Gastroesophageal sphincter (tissue), 4 donors: ENCODE measurements at regions not wholly inside any gene's neighbourhood (a gene's known extent, or its start where the extent isn't known, plus 50 kb on each side); places are given as distances from the start of the nearest gene placed in this dataset.

ENCODE experiments used
- ATAC-seq: fragments of 150-250 bp; one replicate; pipeline ENCODE4 v1.9.1; 2016; ENCODE audit warnings: mild to moderate bottlenecking, moderate library complexity
- H3K27ac ChIP-seq, 4 donors: fragments of 200-600 bp; sonication (generic) in 3 of 4; 1 replicate in 3 of 4; 2 replicates in 1 of 4; pipeline ENCODE4 v1.5.1; 2016 to 2019
- H3K27me3 ChIP-seq: fragments of 200-600 bp; sonication (generic); one replicate; pipeline ENCODE4 v1.5.1; 2019
- H3K36me3 ChIP-seq, 2 donors: fragments of 200-600 bp; sonication (generic); one replicate each; pipeline ENCODE4 v1.5.1; 2019; ENCODE audit warnings: control low read depth in 1 of 2
- H3K4me1 ChIP-seq, 3 donors: fragments of 200-600 bp; sonication (generic); 1 replicate in 2 of 3; 2 replicates in 1 of 3; pipeline ENCODE4 v1.5.1; 2016 to 2019; ENCODE audit warnings: control low read depth in 2 of 3
- H3K4me3 ChIP-seq, 2 donors: fragments of 200-600 bp; sonication (generic); one replicate each; pipeline ENCODE4 v1.5.1; 2019; ENCODE audit warnings: mild to moderate bottlenecking in 1 of 2, moderate library complexity in 1 of 2
- H3K9me3 ChIP-seq, 3 donors: fragments of 200-600 bp; sonication (generic); one replicate each; pipeline ENCODE4 v1.5.1; 2017 to 2019; ENCODE audit warnings: control low read depth in 2 of 3
- EP300 ChIP-seq: sonication (generic); formaldehyde crosslinking; IDR thresholded peaks from one replicate; pipeline ENCODE4 v1.6.1; 2017; ENCODE audit warnings: antibody characterized with exemption, mild to moderate bottlenecking
- POLR2A ChIP-seq, 2 donors: fragments of 450-650 bp; IDR thresholded peaks; one replicate each; pipeline ENCODE4 v1.6.1; 2017; ENCODE audit warnings: antibody characterized with exemption in 2 of 2, mild to moderate bottlenecking in 2 of 2, moderate library complexity in 1 of 2
- POLR2AphosphoS5 ChIP-seq: sonication (generic); formaldehyde crosslinking; IDR thresholded peaks from one replicate; pipeline ENCODE4 v1.6.1; 2017; ENCODE audit warnings: antibody characterized with exemption
- WGBS, 2 donors: methylation state at CpG; one replicate each; pipeline ENCODE4 v1.1.5; 2018; ENCODE audit warnings: low coverage in 1 of 2; 5-methylcytosine and 5-hydroxymethylcytosine counted together
- TF ChIP-seq, protein P1 (sequence below), 4 experiments: fragments of 200-600 bp in 2 of 4; fragments of 450-650 bp in 2 of 4; sonication (generic) in 1 of 4; IDR thresholded peaks; one replicate each; pipeline ENCODE4 v1.5.1; 2017 to 2019; ENCODE audit warnings: antibody characterized with exemption in 4 of 4, mild to moderate bottlenecking in 2 of 4, moderate library complexity in 2 of 4

GRCh38 chr6:10073341-10073740 is 341.5 kb downstream of the TFAP2A start:
- Histone ChIP-seq H3K36me3 (no peaks in the 10 kb centered on the region), H3K27me3 (no peaks in the 10 kb centered on the region), H3K4me3 (no peak overlapping the region), H3K27ac (no peak overlapping the region), H3K4me1 (no peaks in the 10 kb centered on the region), H3K9me3 (no peaks in the 10 kb centered on the region)
- WGBS, 2 donors: 71 to 92% methylated on average over 2 to 8 of the region's 9 CpGs
- TF ChIP-seq POLR2AphosphoS5: no peak
- TF ChIP-seq, protein P1, sequence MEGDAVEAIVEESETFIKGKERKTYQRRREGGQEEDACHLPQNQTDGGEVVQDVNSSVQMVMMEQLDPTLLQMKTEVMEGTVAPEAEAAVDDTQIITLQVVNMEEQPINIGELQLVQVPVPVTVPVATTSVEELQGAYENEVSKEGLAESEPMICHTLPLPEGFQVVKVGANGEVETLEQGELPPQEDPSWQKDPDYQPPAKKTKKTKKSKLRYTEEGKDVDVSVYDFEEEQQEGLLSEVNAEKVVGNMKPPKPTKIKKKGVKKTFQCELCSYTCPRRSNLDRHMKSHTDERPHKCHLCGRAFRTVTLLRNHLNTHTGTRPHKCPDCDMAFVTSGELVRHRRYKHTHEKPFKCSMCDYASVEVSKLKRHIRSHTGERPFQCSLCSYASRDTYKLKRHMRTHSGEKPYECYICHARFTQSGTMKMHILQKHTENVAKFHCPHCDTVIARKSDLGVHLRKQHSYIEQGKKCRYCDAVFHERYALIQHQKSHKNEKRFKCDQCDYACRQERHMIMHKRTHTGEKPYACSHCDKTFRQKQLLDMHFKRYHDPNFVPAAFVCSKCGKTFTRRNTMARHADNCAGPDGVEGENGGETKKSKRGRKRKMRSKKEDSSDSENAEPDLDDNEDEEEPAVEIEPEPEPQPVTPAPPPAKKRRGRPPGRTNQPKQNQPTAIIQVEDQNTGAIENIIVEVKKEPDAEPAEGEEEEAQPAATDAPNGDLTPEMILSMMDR (IDR thresholded peaks at IDR 0.05): no peak
- TF ChIP-seq POLR2A (IDR thresholded peaks at IDR 0.05): no peak
- TF ChIP-seq EP300: no peak
- ATAC-seq: no peak

GRCh38 chr6:10071631-10072220 is 343.1 kb downstream of the TFAP2A start:
- Histone ChIP-seq H3K27me3 (no peaks in the 10 kb centered on the region), H3K36me3 (no peaks in the 10 kb centered on the region), H3K27ac (no peak overlapping the region), H3K9me3 (no peaks in the 10 kb centered on the region), H3K4me3 (no peak overlapping the region), H3K4me1 (no peaks in the 10 kb centered on the region)
- ATAC-seq: no peak
- WGBS, 2 donors: 69 to 78% methylated on average over 5 of the region's 5 CpGs
- TF ChIP-seq POLR2A (IDR thresholded peaks at IDR 0.05): no peak

GRCh38 chr6:10060004-10060403 is 354.9 kb downstream of the TFAP2A start:
- no peak for ATAC-seq
- H3K9me3 ChIP-seq: no peaks in the 10 kb centered on the region

GRCh38 chr6:10054672-10055071 is 360.2 kb downstream of the TFAP2A start:
- TF ChIP-seq EP300 (no peak), POLR2AphosphoS5 (no peak), POLR2A (IDR thresholded peaks at IDR 0.05) (no peak)
- TF ChIP-seq, protein P1 (IDR thresholded peaks at IDR 0.05): no peak
- Histone ChIP-seq H3K4me3 (no peak overlapping the region), H3K36me3 (no peaks in the 10 kb centered on the region), H3K9me3 (peaks cover 0 to 11% (median 0%) of the 10 kb centered on the region in 3 donors), H3K4me1 (no peaks in the 10 kb centered on the region), H3K27me3 (peaks cover 16% of the 10 kb centered on the region), H3K27ac (no peak overlapping the region)
- ATAC-seq: no peak

More at GRCh38 chr6:10060004-10060403, 354.9 kb downstream of the TFAP2A start:
- 37 to 39% methylated on average over 2 of the region's 2 CpGs for WGBS, 2 donors
- H3K27ac ChIP-seq: no peak overlapping the region
- no peak overlapping the region for H3K4me3 ChIP-seq
- no peaks in the 10 kb centered on the region for H3K36me3 ChIP-seq
- H3K27me3 ChIP-seq: peaks cover 18% of the 10 kb centered on the region
- H3K4me1 ChIP-seq: no peaks in the 10 kb centered on the region
- TF ChIP-seq, protein P1 (IDR thresholded peaks at IDR 0.05): no peak
- TF ChIP-seq POLR2AphosphoS5 (no peak), POLR2A (IDR thresholded peaks at IDR 0.05) (no peak), EP300 (no peak)

DNA sequence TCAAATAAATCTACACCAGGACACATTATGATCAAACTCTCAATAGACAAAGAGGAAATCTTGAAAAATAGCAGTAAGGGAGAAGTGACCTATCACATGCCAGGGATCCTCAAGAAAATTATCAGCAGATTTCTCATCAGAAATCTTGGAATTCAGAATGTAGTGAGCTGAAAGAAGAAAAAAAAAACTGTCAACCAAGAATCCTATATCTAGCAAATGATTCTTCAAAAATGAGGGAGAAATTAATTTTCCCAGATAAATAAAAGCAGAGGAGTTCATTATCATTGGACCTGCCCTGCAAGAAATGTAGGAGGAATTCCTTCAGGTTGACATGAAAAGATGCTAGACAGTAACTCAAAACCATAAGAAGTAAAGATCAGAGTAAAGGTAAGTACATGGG is 363.6 kb downstream of the TFAP2A start:
- Histone ChIP-seq H3K9me3 (peaks cover 0 to 11% (median 0%) of the 10 kb centered on the region in 3 donors), H3K4me1 (no peaks in the 10 kb centered on the region), H3K27ac (no peak overlapping the region), H3K27me3 (no peaks in the 10 kb centered on the region), H3K4me3 (no peak overlapping the region), H3K36me3 (no peaks in the 10 kb centered on the region)
- ATAC-seq: no peak
- TF ChIP-seq POLR2AphosphoS5 (no peak), POLR2A (IDR thresholded peaks at IDR 0.05) (no peak), EP300 (no peak)
- TF ChIP-seq, protein P1 (IDR thresholded peaks at IDR 0.05): no peak
